ENCODE measurements at regions not wholly inside any gene's neighbourhood (a gene's known extent, or its start where the extent isn't known, plus 50 kb on each side); places are given as distances from the start of the nearest gene placed in this dataset.
"Not testable (repeated sequence)": the region's sequence is repeated elsewhere in the genome, so short reads cannot be mapped to it uniquely, and the experiment has no call there.

GRCh38 chr2:91571239-91571923 is 2879.9 kb downstream of the RPIA start:
- H3K27ac Mint-ChIP-seq; H3K36me3 Mint-ChIP-seq; POLR2A ChIA-PET; H3K4me1 ChIP-seq (ENCODE audit: control insufficient read depth in 1 of 2, extremely low read depth in 1 of 2, insufficient read depth in 2 of 2, low read length in 2 of 2); H3K4me1 Mint-ChIP-seq; DNase-seq; H3K9me3 ChIP-seq; H3K4me3 Mint-ChIP-seq; CTCF ChIA-PET; H3K4me3 ChIP-seq (ENCODE audit: control insufficient read depth in 1 of 2, extremely low read depth in 1 of 2, low read length in 1 of 2); H3K27me3 Mint-ChIP-seq; H3K36me3 ChIP-seq (ENCODE audit: control insufficient read depth in 2 of 2, extremely low read depth in 1 of 2, insufficient read depth in 1 of 2, low read length in 1 of 2); H3K27me3 ChIP-seq (replicated peaks in 1 of 2; ENCODE audit: control insufficient read depth in 2 of 2, extremely low read depth in 1 of 2, insufficient read depth in 2 of 2, low read length in 1 of 2); H3K9me3 Mint-ChIP-seq; H3K27ac ChIP-seq (ENCODE audit: low read length): not testable (repeated sequence)
- ATAC-seq (replicated peaks in 1 of 4): peak in 1 of 4 experiments; percentile 24
- 90% methylated on average over 34 of the region's 78 CpGs for WGBS (ENCODE audit: insufficient coverage)

GRCh38 chr2:91573018-91573417 is 2881.5 kb downstream of the RPIA start:
- H3K27me3 Mint-ChIP-seq; H3K4me3 Mint-ChIP-seq; H3K27ac ChIP-seq (ENCODE audit: low read length); H3K27me3 ChIP-seq (replicated peaks in 1 of 2; ENCODE audit: control insufficient read depth in 2 of 2, extremely low read depth in 1 of 2, insufficient read depth in 2 of 2, low read length in 1 of 2); DNase-seq; H3K4me3 ChIP-seq (ENCODE audit: control insufficient read depth in 1 of 2, extremely low read depth in 1 of 2, low read length in 1 of 2); H3K9me3 ChIP-seq; H3K36me3 Mint-ChIP-seq; POLR2A ChIA-PET; CTCF ChIA-PET; ATAC-seq (replicated peaks in 1 of 4); H3K36me3 ChIP-seq (ENCODE audit: control insufficient read depth in 2 of 2, extremely low read depth in 1 of 2, insufficient read depth in 1 of 2, low read length in 1 of 2); H3K9me3 Mint-ChIP-seq; H3K4me1 Mint-ChIP-seq; H3K4me1 ChIP-seq (ENCODE audit: control insufficient read depth in 1 of 2, extremely low read depth in 1 of 2, insufficient read depth in 2 of 2, low read length in 2 of 2); H3K27ac Mint-ChIP-seq: not testable (repeated sequence)
- 73% methylated on average over 4 of the region's 4 CpGs for WGBS (ENCODE audit: insufficient coverage)

GRCh38 chr2:91573755-91574154 is 2882.3 kb downstream of the RPIA start:
- POLR2A ChIA-PET; H3K9me3 ChIP-seq; CTCF ChIA-PET; H3K4me3 ChIP-seq (ENCODE audit: control insufficient read depth in 1 of 2, extremely low read depth in 1 of 2, low read length in 1 of 2); H3K4me3 Mint-ChIP-seq; H3K4me1 Mint-ChIP-seq; H3K4me1 ChIP-seq (ENCODE audit: control insufficient read depth in 1 of 2, extremely low read depth in 1 of 2, insufficient read depth in 2 of 2, low read length in 2 of 2); H3K27ac ChIP-seq (ENCODE audit: low read length); H3K36me3 ChIP-seq (ENCODE audit: control insufficient read depth in 2 of 2, extremely low read depth in 1 of 2, insufficient read depth in 1 of 2, low read length in 1 of 2); H3K36me3 Mint-ChIP-seq; H3K27me3 Mint-ChIP-seq; H3K9me3 Mint-ChIP-seq; H3K27ac Mint-ChIP-seq; H3K27me3 ChIP-seq (replicated peaks in 1 of 2; ENCODE audit: control insufficient read depth in 2 of 2, extremely low read depth in 1 of 2, insufficient read depth in 2 of 2, low read length in 1 of 2); ATAC-seq (replicated peaks in 1 of 4); DNase-seq: not testable (repeated sequence)
- WGBS (ENCODE audit: insufficient coverage): no CpG with 5 or more reads among the region's 4 CpGs

GRCh38 chr2:91574255-91574654 is 2882.8 kb downstream of the RPIA start:
- H3K36me3 Mint-ChIP-seq; ATAC-seq (replicated peaks in 1 of 4); H3K27me3 ChIP-seq (replicated peaks in 1 of 2; ENCODE audit: control insufficient read depth in 2 of 2, extremely low read depth in 1 of 2, insufficient read depth in 2 of 2, low read length in 1 of 2); H3K9me3 ChIP-seq; H3K4me1 Mint-ChIP-seq; H3K27ac ChIP-seq (ENCODE audit: low read length); CTCF ChIA-PET; H3K27me3 Mint-ChIP-seq; DNase-seq; H3K27ac Mint-ChIP-seq; H3K4me3 ChIP-seq (ENCODE audit: control insufficient read depth in 1 of 2, extremely low read depth in 1 of 2, low read length in 1 of 2); H3K4me3 Mint-ChIP-seq; H3K4me1 ChIP-seq (ENCODE audit: control insufficient read depth in 1 of 2, extremely low read depth in 1 of 2, insufficient read depth in 2 of 2, low read length in 2 of 2); H3K9me3 Mint-ChIP-seq; H3K36me3 ChIP-seq (ENCODE audit: control insufficient read depth in 2 of 2, extremely low read depth in 1 of 2, insufficient read depth in 1 of 2, low read length in 1 of 2); POLR2A ChIA-PET: not testable (repeated sequence)
- WGBS (ENCODE audit: insufficient coverage): 64% methylated on average over 2 of the region's 8 CpGs

GRCh38 chr2:91575701-91576100 is 2884.2 kb downstream of the RPIA start:
- H3K27ac ChIP-seq (ENCODE audit: low read length); DNase-seq; H3K36me3 ChIP-seq (ENCODE audit: control insufficient read depth in 2 of 2, extremely low read depth in 1 of 2, insufficient read depth in 1 of 2, low read length in 1 of 2); H3K4me1 ChIP-seq (ENCODE audit: control insufficient read depth in 1 of 2, extremely low read depth in 1 of 2, insufficient read depth in 2 of 2, low read length in 2 of 2); CTCF ChIA-PET; POLR2A ChIA-PET; H3K9me3 Mint-ChIP-seq; H3K27me3 ChIP-seq (replicated peaks in 1 of 2; ENCODE audit: control insufficient read depth in 2 of 2, extremely low read depth in 1 of 2, insufficient read depth in 2 of 2, low read length in 1 of 2); H3K4me3 Mint-ChIP-seq; H3K4me1 Mint-ChIP-seq; H3K27ac Mint-ChIP-seq; H3K4me3 ChIP-seq (ENCODE audit: control insufficient read depth in 1 of 2, extremely low read depth in 1 of 2, low read length in 1 of 2); ATAC-seq (replicated peaks in 1 of 4); H3K27me3 Mint-ChIP-seq; H3K36me3 Mint-ChIP-seq; H3K9me3 ChIP-seq: not testable (repeated sequence)
- WGBS (ENCODE audit: insufficient coverage): 89% methylated on average over 9 of the region's 11 CpGs

- H3K27ac Mint-ChIP-seq; H3K4me3 ChIP-seq (ENCODE audit: control insufficient read depth in 1 of 2, extremely low read depth in 1 of 2, low read length in 1 of 2); H3K4me3 Mint-ChIP-seq; ATAC-seq (replicated peaks in 1 of 4); H3K36me3 Mint-ChIP-seq; H3K27me3 ChIP-seq (replicated peaks in 1 of 2; ENCODE audit: control insufficient read depth in 2 of 2, extremely low read depth in 1 of 2, insufficient read depth in 2 of 2, low read length in 1 of 2); H3K4me1 Mint-ChIP-seq; H3K27me3 Mint-ChIP-seq; H3K27ac ChIP-seq (ENCODE audit: low read length); H3K9me3 Mint-ChIP-seq; POLR2A ChIA-PET; H3K9me3 ChIP-seq; DNase-seq; H3K36me3 ChIP-seq (ENCODE audit: control insufficient read depth in 2 of 2, extremely low read depth in 1 of 2, insufficient read depth in 1 of 2, low read length in 1 of 2); CTCF ChIA-PET; H3K4me1 ChIP-seq (ENCODE audit: control insufficient read depth in 1 of 2, extremely low read depth in 1 of 2, insufficient read depth in 2 of 2, low read length in 2 of 2): not testable (repeated sequence)
- 100% methylated on average over 1 of the region's 6 CpGs for WGBS (ENCODE audit: insufficient coverage)
These were observed 2885.9 kb downstream of the RPIA start for GRCh38 chr2:91577406-91577805.

GRCh38 chr2:91578678-91579077 is 2887.2 kb downstream of the RPIA start:
- WGBS (ENCODE audit: insufficient coverage): 50% methylated on average over 2 of the region's 3 CpGs
- H3K36me3 Mint-ChIP-seq; DNase-seq; H3K27me3 ChIP-seq (replicated peaks in 1 of 2; ENCODE audit: control insufficient read depth in 2 of 2, extremely low read depth in 1 of 2, insufficient read depth in 2 of 2, low read length in 1 of 2); H3K27me3 Mint-ChIP-seq; H3K27ac Mint-ChIP-seq; ATAC-seq (replicated peaks in 1 of 4); H3K4me1 Mint-ChIP-seq; H3K9me3 Mint-ChIP-seq; H3K27ac ChIP-seq (ENCODE audit: low read length); H3K4me3 ChIP-seq (ENCODE audit: control insufficient read depth in 1 of 2, extremely low read depth in 1 of 2, low read length in 1 of 2); H3K4me3 Mint-ChIP-seq; H3K36me3 ChIP-seq (ENCODE audit: control insufficient read depth in 2 of 2, extremely low read depth in 1 of 2, insufficient read depth in 1 of 2, low read length in 1 of 2); POLR2A ChIA-PET; CTCF ChIA-PET; H3K9me3 ChIP-seq; H3K4me1 ChIP-seq (ENCODE audit: control insufficient read depth in 1 of 2, extremely low read depth in 1 of 2, insufficient read depth in 2 of 2, low read length in 2 of 2): not testable (repeated sequence)

Data from T-cell (primary cell).